PC-3 (cell line): ENCODE measurements at regions not wholly inside any gene's neighbourhood (a gene's known extent, or its start where the extent isn't known, plus 50 kb on each side); places are given as distances from the start of the nearest gene placed in this dataset.

Source experiments
- ATAC-seq: fragments of 200-7000 bp; cut with Tn5 transposase; 2 replicates; pipeline ENCODE4 v1.9.1; 2020; ENCODE audit warnings: mild to moderate bottlenecking, moderate library complexity
- BruUV-seq: library from RNA; stranded (reverse); fragments of 400-500 nt; replicated peaks from 2 replicates; lab custom pipeline; 2021; lab: Mats Ljungman, UMichigan
- CTCF ChIA-PET: fragments of 300-600 bp; sonication (Branson Sonifier 250); formaldehyde crosslinking; loops from one replicate; lab custom pipeline; 2022; ENCODE audit warnings: antibody characterized with exemption; lab: Charles Lee
- POLR2A ChIA-PET: fragments of 300-600 bp; sonication (Branson Sonifier 250); formaldehyde crosslinking; loops from one replicate; lab custom pipeline; 2022; ENCODE audit warnings: antibody characterized with exemption; ENCODE audit not compliant: unreplicated experiment; lab: Charles Lee
- DNase-seq: peaks from one replicate; pipeline ENCODE4 v3.0.0-alpha.2; 2015
- H2AFZ ChIP-seq: fragments of 300-600 bp; sonication (generic); 2 replicates; pipeline ENCODE4 v1.6.0; 2016; ENCODE audit warnings: antibody characterized with exemption, low read length
- H3F3A ChIP-seq: fragments of 300-600 bp; sonication (generic); one replicate; pipeline ENCODE4 v1.6.0; 2017; ENCODE audit warnings: antibody characterized with exemption, low read length, control low read depth, mild to moderate bottlenecking; ENCODE audit not compliant: unreplicated experiment
- H3K27ac ChIP-seq: fragments of 300-600 bp; sonication (generic); 2 replicates; pipeline ENCODE4 v1.5.1; 2016; ENCODE audit warnings: mild to moderate bottlenecking, low read length
- H3K27me3 ChIP-seq: fragments of 300-600 bp; sonication (generic); 2 replicates; pipeline ENCODE4 v1.6.1; 2016; ENCODE audit warnings: low read length, mixed read lengths
- H3K36me3 ChIP-seq: fragments of 300-600 bp; sonication (generic); 2 replicates; pipeline ENCODE4 v1.6.1; 2016; ENCODE audit warnings: low read depth, mixed run types, low read length, mixed read lengths
- H3K4me1 ChIP-seq: fragments of 300-600 bp; sonication (generic); 2 replicates; pipeline ENCODE4 v1.5.1; 2016; ENCODE audit warnings: low read length; ENCODE audit not compliant: insufficient read depth
- H3K4me2 ChIP-seq: fragments of 300-600 bp; sonication (generic); 2 replicates; pipeline ENCODE4 v1.6.0; 2016; ENCODE audit warnings: low read length
- H3K4me3 ChIP-seq: fragments of 300-600 bp; sonication (generic); 2 replicates; pipeline ENCODE4 v1.5.1; 2016; ENCODE audit warnings: mild to moderate bottlenecking, low read length, mixed read lengths
- H3K79me2 ChIP-seq: fragments of 300-600 bp; sonication (generic); 2 replicates; pipeline ENCODE4 v1.6.1; 2017; ENCODE audit warnings: low read length, mixed read lengths
- H3K9ac ChIP-seq: fragments of 300-600 bp; sonication (generic); 2 replicates; pipeline ENCODE4 v1.6.0; 2016; ENCODE audit warnings: mild to moderate bottlenecking, low read length
- H3K9me2 ChIP-seq: fragments of 300-600 bp; sonication (generic); replicated peaks from 2 replicates; pipeline ENCODE4 v1.6.1; 2016; ENCODE audit warnings: mixed run types, low read length, mixed read lengths
- H3K9me3 ChIP-seq: fragments of 300-600 bp; sonication (generic); 2 replicates; pipeline ENCODE4 v1.6.1; 2016; ENCODE audit warnings: low read length, mixed read lengths
- H4K20me1 ChIP-seq: fragments of 300-600 bp; sonication (generic); 2 replicates; pipeline ENCODE4 v1.6.1; 2016; ENCODE audit warnings: low read length, mixed read lengths
- CTCF ChIP-seq: fragments of 300-600 bp; sonication (generic); conservative IDR thresholded peaks from 2 replicates; pipeline ENCODE4 v1.5.1; 2017; ENCODE audit warnings: antibody characterized with exemption, low read depth, mild to moderate bottlenecking, low read length
- EZH2 ChIP-seq: fragments of 300-600 bp; sonication (generic); IDR thresholded peaks from one replicate; pipeline ENCODE4 v1.6.1; 2017; ENCODE audit warnings: antibody characterized with exemption, mild to moderate bottlenecking, low read length; ENCODE audit not compliant: unreplicated experiment
- EZH2phosphoT487 ChIP-seq: fragments of 300-600 bp; sonication (generic); IDR thresholded peaks from 2 replicates; pipeline ENCODE4 v1.6.1; 2018; ENCODE audit warnings: mild to moderate bottlenecking, antibody characterized with exemption, low read length, borderline replicate concordance
- intact Hi-C: fragments of 100-400 bp; cut with micrococcal nuclease; formaldehyde crosslinking; loops from 2 replicates; pipeline ENCODE4 v1.9.0; 2023

- Histone ChIP-seq H3K79me2 (no peaks in the 10 kb centered on the region), H3K4me1 (no peaks in the 10 kb centered on the region), H3K36me3 (no peaks in the 10 kb centered on the region), H3K9me3 (no peaks in the 10 kb centered on the region), H3F3A (no peaks in the 10 kb centered on the region), H3K4me3 (no peak overlapping the region), H3K9ac (no peak overlapping the region), H4K20me1 (no peaks in the 10 kb centered on the region), H3K27me3 (no peaks in the 10 kb centered on the region), H3K27ac (no peak overlapping the region), H3K4me2 (no peak overlapping the region), H2AFZ (no peak overlapping the region), H3K9me2 (no peaks in the 10 kb centered on the region)
- no peak for TF ChIP-seq EZH2
- ATAC-seq (no peak), DNase-seq (no peak)
- no TSS peak for BruUV-seq
- intact Hi-C loops = no loop called here
- ChIA-PET CTCF (no interaction called here), POLR2A (no interaction called here)
Measured at GRCh38 chr6:164216839-164217238, 802.3 kb downstream of the QKI start.

- H3K4me3 ChIP-seq = no peak overlapping the region
- no peak overlapping the region for H3K4me2 ChIP-seq
- no peak for DNase-seq
- no peaks in the 10 kb centered on the region for H3F3A ChIP-seq
- CTCF ChIA-PET = no interaction called here
- H3K27me3 ChIP-seq = no peaks in the 10 kb centered on the region
- H3K9me2 ChIP-seq = no peaks in the 10 kb centered on the region
- ATAC-seq = no peak
- POLR2A ChIA-PET = no interaction called here
- peak; percentile 26; the same call in 1 of the 2 replicates for TF ChIP-seq CTCF
- no peak for TF ChIP-seq EZH2phosphoT487
- no TSS peak for BruUV-seq
- no peaks in the 10 kb centered on the region for H3K79me2 ChIP-seq
- no peak overlapping the region for H2AFZ ChIP-seq
- H3K36me3 ChIP-seq = no peaks in the 10 kb centered on the region
- no peaks in the 10 kb centered on the region for H3K4me1 ChIP-seq
- no peaks in the 10 kb centered on the region for H4K20me1 ChIP-seq
- H3K27ac ChIP-seq = no peak overlapping the region
- no peak overlapping the region for H3K9ac ChIP-seq
- H3K9me3 ChIP-seq = no peaks in the 10 kb centered on the region
- intact Hi-C loops = no loop called here
Measured at GRCh38 chr6:164216368-164216767, 801.9 kb downstream of the QKI start.

- DNase-seq = no peak
- TF ChIP-seq EZH2phosphoT487 (no peak), CTCF (no peak), EZH2 (no peak)
- no peak overlapping the region for H3K9ac ChIP-seq
- ChIA-PET POLR2A (no interaction called here), CTCF (no interaction called here)
- no peaks in the 10 kb centered on the region for H3K79me2 ChIP-seq
- H3F3A ChIP-seq = no peaks in the 10 kb centered on the region
- H3K4me1 ChIP-seq = no peaks in the 10 kb centered on the region
- no peaks in the 10 kb centered on the region for H4K20me1 ChIP-seq
- intact Hi-C loops = no loop called here
- H3K9me3 ChIP-seq = no peaks in the 10 kb centered on the region
- no peaks in the 10 kb centered on the region for H3K36me3 ChIP-seq
- H3K27me3 ChIP-seq = no peaks in the 10 kb centered on the region
- BruUV-seq = no TSS peak
- H3K4me3 ChIP-seq = no peak overlapping the region
- no peak overlapping the region for H3K27ac ChIP-seq
- H3K4me2 ChIP-seq = no peak overlapping the region
- no peaks in the 10 kb centered on the region for H3K9me2 ChIP-seq
- H2AFZ ChIP-seq = no peak overlapping the region
- no peak for ATAC-seq
Measured at GRCh38 chr6:164214066-164214465, 799.5 kb downstream of the QKI start.
